ENCODE measurements at regions not wholly inside any gene's neighbourhood (a gene's known extent, or its start where the extent isn't known, plus 50 kb on each side); places are given as distances from the start of the nearest gene placed in this dataset.

- TF ChIP-seq, protein P1, sequence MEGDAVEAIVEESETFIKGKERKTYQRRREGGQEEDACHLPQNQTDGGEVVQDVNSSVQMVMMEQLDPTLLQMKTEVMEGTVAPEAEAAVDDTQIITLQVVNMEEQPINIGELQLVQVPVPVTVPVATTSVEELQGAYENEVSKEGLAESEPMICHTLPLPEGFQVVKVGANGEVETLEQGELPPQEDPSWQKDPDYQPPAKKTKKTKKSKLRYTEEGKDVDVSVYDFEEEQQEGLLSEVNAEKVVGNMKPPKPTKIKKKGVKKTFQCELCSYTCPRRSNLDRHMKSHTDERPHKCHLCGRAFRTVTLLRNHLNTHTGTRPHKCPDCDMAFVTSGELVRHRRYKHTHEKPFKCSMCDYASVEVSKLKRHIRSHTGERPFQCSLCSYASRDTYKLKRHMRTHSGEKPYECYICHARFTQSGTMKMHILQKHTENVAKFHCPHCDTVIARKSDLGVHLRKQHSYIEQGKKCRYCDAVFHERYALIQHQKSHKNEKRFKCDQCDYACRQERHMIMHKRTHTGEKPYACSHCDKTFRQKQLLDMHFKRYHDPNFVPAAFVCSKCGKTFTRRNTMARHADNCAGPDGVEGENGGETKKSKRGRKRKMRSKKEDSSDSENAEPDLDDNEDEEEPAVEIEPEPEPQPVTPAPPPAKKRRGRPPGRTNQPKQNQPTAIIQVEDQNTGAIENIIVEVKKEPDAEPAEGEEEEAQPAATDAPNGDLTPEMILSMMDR (conservative IDR thresholded peaks at IDR 0.05 in 1 of 2, IDR thresholded peaks at IDR 0.05 in 1 of 2; ENCODE audit: low read depth in 1 of 2, low read length in 2 of 2), result no peak
- no peak for TF ChIP-seq EZH2 (IDR thresholded peaks at IDR 0.05; ENCODE audit: low read length, missing control alignments)
These were observed 127.5 kb upstream of the PSMD7 start for GRCh38 chr16:74169066-74169465.

Measured in fibroblast of lung (primary cell).